CMK (cell line): ENCODE measurements at regions not wholly inside any gene's neighbourhood (a gene's known extent, or its start where the extent isn't known, plus 50 kb on each side); places are given as distances from the start of the nearest gene placed in this dataset.

Experiments used
- DNase-seq: peaks from one replicate; pipeline ENCODE4 v3.0.0-alpha.2; 2010; ENCODE audit warnings: low read depth

- peak; percentile 68 for DNase-seq
Observed at GRCh38 chr4:173924561-173924960, 358.9 kb downstream of the FBXO8 start.

DNA sequence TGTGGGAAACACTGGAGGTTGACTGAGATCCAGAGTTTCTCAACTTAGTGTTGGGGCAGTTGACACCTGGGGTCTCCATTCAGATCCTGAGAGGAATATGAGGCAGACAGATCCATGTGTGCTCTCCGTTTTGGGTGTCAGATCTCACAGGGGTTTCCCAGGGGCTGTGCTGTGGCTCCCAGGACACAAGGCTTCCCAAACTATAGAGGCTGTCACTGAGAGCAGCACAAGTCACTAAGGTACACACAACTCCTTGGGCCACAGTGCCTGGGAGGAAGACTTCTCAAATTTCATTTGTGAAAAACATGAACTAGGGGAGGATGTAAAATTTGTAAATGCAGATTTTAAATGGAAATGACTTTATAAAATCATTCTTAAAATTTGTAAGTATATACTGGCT, 363.6 kb downstream of the FBXO8 start:
- DNase-seq: no peak

GRCh38 chr4:173919196-173919595, 364.3 kb downstream of the FBXO8 start:
- no peak for DNase-seq

- DNase-seq: no peak
Observed at GRCh38 chr4:173917255-173917960, 366.1 kb downstream of the FBXO8 start.

DNA sequence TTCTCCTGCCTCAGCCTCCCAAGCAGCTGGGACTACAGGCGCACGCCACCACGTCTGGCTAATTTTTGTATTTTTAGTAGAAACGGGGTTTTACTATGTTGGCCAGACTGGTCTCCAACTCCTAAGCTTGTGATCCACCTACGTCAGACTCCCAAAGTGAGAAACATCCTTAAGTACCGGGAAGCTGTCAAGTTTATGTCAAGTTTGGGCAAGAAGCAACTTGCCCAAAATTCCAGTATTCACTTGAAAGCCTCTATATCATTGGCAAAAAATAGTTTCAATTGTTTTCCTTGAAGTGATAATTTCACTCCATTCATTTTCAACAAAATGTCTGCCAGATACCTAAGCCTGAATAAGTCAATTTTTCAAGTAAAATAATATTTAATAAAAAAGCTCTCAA, 370.0 kb downstream of the FBXO8 start:
- no peak for DNase-seq

DNA sequence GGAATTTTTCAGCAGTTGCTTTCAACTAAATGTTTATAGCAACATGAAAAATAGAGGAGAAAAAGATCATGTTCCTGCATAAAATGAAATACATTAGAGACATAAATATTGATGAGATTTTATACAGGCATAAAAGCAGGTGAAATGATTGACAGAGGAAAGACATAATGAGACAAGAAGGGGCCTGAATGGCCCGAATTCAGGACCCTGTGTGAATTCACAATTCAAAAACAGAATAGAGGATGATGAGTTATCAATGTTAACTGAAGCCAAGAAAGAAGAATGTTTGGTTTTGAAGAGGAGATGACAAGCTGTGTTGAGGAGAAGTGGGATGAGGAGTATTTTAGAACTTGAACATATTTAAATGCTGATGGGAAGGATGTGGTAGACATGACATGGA, 371.1 kb downstream of the FBXO8 start:
- no peak for DNase-seq

DNA sequence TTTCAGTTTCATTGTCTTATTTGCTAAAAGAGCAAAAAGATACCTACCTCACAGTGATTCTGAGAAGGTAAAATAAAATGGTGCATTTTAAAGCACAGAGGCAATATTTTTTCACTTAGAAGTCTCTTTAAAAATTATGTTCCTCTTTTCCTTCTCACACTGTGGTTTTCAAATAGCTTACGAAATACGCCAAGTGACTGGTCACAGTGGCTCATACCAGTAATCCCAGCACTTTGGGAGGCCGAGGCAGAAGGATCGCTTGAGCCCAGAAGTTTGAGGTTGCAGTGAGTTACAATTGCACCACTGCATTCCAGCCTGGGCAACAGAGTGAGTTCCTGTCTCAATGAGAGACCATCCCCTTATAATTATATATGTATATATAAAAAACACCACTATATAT, 372.6 kb downstream of the FBXO8 start:
- DNase-seq: no peak

- DNase-seq: no peak
Observed at GRCh38 chr4:173909294-173909693, 374.2 kb downstream of the FBXO8 start.

- no peak for DNase-seq
Observed at GRCh38 chr4:173899813-173900212, 369.8 kb upstream of the HAND2 start.

- no peak for DNase-seq
Observed at GRCh38 chr4:173891072-173891471, 361.0 kb upstream of the HAND2 start.

- no peak for DNase-seq
Observed at GRCh38 chr4:173883821-173884220, 353.8 kb upstream of the HAND2 start.

DNA sequence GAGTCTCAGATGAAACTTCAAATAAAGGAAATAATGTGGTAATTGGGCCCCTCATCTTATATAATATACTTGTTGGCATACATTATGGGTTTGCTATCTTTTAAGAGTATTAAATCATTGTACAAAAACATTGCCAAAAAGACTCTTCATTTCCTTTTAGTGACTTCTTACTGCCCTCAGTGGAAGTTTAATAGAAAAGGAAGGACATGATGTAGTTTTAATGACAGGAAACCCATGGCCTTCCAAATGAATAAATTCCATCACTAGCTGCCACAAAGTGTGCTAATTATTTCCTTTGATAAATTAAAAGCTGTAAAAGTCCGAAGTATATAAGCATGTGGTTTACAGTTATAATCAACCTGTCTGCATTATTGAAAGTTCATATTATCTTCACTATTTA, 350.9 kb upstream of the HAND2 start:
- DNase-seq: no peak

DNA sequence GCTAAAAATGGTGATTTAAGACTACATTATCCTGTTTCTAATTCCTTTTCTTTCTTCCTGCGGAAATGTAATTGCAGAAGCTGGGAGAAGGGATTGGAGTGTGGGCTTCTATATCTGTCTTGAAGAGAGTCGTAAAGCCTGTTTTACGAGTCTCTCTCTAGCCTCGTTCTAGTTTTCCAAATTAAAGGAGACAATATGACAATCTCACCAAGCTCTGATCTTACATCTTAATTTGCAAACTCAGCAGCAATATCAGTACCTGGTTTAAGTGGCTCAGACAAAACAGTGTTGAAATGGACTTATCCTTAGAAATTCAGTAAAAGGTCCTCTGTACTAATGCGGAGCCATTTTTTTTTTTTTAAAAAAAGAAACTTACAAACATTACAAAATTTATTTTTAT, 349.5 kb upstream of the HAND2 start:
- no peak for DNase-seq

DNA sequence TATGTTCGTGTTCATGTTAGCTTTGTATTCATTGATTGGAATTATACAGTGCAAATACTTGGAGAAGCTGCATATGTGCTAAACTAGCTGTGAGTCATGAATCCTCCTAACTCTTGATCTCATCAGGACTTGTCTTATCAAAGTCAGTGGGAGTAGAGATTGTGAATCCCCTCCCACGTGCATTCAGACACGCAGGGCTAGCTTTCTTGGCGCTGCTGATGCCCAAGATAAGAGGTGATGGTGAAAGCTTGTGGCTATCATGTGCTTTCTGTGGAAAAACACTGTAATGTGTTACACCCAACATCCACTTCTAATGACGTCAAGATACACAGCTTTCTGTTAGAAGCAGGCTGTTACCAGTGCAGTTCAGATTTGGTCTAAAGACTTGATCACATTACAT, 348.7 kb upstream of the HAND2 start:
- no peak for DNase-seq

DNA sequence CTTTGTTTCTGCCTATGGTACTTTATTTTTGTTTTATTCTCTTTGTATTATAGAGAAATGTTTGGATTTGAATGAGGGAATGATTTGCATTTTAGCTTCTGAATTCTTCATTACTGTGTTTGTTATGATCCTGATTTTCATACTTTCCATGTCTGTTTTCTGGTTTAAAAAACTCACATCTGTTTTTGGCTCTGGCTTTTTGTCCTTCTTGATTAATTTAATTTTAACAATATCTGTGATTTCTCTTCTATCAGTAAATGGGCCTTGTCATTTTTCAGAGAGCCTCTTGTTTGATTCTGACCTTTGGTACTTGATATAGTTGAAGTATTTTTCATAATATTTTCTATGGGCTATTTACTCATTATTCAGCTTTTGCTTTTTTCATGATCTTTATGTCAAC, 341.6 kb upstream of the HAND2 start:
- no peak for DNase-seq

GRCh38 chr4:173866322-173867026, 336.4 kb upstream of the HAND2 start:
- DNase-seq: no peak

DNA sequence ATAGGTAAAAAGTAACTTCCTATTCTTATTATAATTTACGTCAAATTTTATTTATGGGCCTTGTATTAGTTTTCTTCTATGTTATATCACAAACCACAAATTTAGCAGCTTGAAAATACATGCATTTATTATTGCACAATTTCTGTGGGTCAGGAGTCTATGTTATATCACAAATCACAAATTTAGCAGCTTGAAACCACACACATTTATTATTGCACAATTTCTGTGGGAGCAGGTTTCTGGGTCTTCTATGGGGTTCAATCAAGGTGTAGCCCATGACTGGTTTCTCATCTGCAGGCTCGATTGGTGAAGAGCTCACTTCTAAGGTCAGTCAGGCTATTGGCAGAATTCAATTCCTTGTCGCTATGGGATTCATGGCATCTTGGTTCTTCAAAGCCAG, 332.7 kb upstream of the HAND2 start:
- DNase-seq: no peak

DNA sequence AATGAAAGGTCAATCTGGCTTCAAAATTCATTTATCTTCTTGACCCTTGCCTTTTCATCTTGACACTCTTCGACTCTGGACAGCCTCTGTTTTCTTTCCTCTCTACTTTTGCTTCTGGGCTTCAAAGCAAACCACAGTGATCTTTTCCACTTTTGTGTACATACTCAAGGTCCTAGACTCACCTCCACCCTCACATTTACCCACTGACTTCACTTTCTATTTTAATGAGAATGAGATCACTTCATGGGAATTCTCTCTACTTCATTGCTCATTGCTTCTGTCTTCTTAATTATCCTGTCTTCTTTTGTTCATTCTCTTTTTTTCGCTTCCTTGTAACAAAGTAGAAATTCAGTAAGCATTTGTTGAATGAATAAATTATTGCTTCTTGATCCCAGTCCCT, 330.1 kb upstream of the HAND2 start:
- DNase-seq: no peak

- no peak for DNase-seq
Observed at GRCh38 chr4:173859091-173859713, 329.2 kb upstream of the HAND2 start.

- DNase-seq: no peak
Observed at GRCh38 chr4:173858471-173858870, 328.4 kb upstream of the HAND2 start.

GRCh38 chr4:173857828-173858227, 327.8 kb upstream of the HAND2 start:
- DNase-seq: no peak

DNA sequence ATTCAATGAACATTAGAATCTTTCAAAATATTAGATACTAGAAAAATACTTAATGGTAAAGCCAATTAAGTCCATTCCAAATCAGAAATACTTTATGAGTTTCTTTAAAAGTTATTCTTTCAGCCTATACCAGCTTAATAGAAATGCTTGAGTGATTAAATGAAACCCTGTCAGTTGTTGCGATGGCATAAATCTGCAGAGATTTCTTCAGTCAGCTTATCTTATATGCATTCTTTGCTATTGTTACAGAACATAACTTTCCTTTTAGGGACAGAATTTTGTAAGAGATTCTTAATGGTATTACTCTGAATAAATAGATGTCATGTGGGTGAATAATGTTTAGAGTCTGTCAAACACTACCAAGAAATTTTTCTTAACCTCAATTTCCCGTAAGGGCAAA, 325.0 kb upstream of the HAND2 start:
- no peak for DNase-seq

- DNase-seq: no peak
Observed at GRCh38 chr4:173852775-173853174, 322.7 kb upstream of the HAND2 start.

DNA sequence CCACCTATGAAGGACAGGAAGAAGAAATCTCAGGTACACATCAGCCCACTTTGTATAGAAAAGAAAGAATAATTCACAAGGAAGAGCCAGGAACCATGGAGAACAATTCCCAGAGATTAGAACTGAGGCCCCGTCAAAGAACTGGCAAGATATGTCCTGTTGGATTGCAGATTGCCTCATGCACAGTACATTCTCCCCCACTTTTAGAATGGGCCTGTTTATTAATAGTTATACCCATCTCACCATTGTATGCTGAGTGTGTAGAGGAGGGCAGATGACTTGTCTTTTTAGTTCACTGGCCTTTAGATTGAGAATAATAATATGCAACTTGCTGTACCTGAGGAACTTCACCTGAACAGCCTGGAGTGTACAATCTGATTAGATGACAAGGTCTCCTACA, 315.6 kb upstream of the HAND2 start:
- DNase-seq: no peak
